GM19238 (cell line): ENCODE measurements at regions not wholly inside any gene's neighbourhood (a gene's known extent, or its start where the extent isn't known, plus 50 kb on each side); places are given as distances from the start of the nearest gene placed in this dataset.

Experiments used
- DNase-seq: peaks from one replicate; pipeline ENCODE4 v3.0.0; 2011; ENCODE audit warnings: low spot score; ENCODE audit not compliant: insufficient read length

GRCh38 chr13:109447667-109448066 lies 338.7 kb downstream of the IRS2 start:
- no peak for DNase-seq

- DNase-seq, result no peak
Measured at GRCh38 chr13:109440320-109440719, 346.1 kb downstream of the IRS2 start.

GRCh38 chr13:109439813-109440212 lies 346.6 kb downstream of the IRS2 start:
- DNase-seq, result no peak

- no peak for DNase-seq
Measured at GRCh38 chr13:109436841-109437240, 349.5 kb downstream of the IRS2 start.

- no peak for DNase-seq
Measured at GRCh38 chr13:109436055-109436622, 350.2 kb downstream of the IRS2 start.

GRCh38 chr13:109431217-109431616 lies 355.2 kb downstream of the IRS2 start:
- DNase-seq, result no peak

- no peak for DNase-seq
Measured at GRCh38 chr13:109428146-109428545, 358.2 kb downstream of the IRS2 start.

GRCh38 chr13:109427695-109428094 lies 358.7 kb downstream of the IRS2 start:
- DNase-seq, result no peak

- no peak for DNase-seq
Measured at GRCh38 chr13:109427148-109427547, 359.2 kb downstream of the IRS2 start.

- DNase-seq, result no peak
Measured at GRCh38 chr13:109426690-109426990, 359.7 kb downstream of the IRS2 start.

GRCh38 chr13:109425821-109426689 lies 360.3 kb downstream of the IRS2 start:
- DNase-seq, result no peak

- no peak for DNase-seq
Measured at GRCh38 chr13:109422161-109422560, 364.2 kb downstream of the IRS2 start.

- DNase-seq, result no peak
Measured at GRCh38 chr13:109419896-109420295, 366.5 kb downstream of the IRS2 start.

GRCh38 chr13:109418111-109418510 lies 368.3 kb downstream of the IRS2 start:
- DNase-seq, result no peak

- DNase-seq, result no peak
Measured at GRCh38 chr13:109416001-109416400, 370.4 kb downstream of the IRS2 start.

- DNase-seq, result no peak
Measured at GRCh38 chr13:109415057-109415456, 371.3 kb downstream of the IRS2 start.

GRCh38 chr13:109412283-109412901 lies 374.0 kb downstream of the IRS2 start:
- DNase-seq, result no peak

- DNase-seq, result no peak
Measured at GRCh38 chr13:109410868-109411267, 375.5 kb downstream of the IRS2 start.

GRCh38 chr13:109408591-109409382 lies 377.6 kb downstream of the IRS2 start:
- DNase-seq, result no peak

GRCh38 chr13:109406376-109406992 lies 379.9 kb downstream of the IRS2 start:
- no peak for DNase-seq

- DNase-seq, result no peak
Measured at GRCh38 chr13:109403012-109403421, 383.4 kb downstream of the IRS2 start.
